ENCODE measurements at regions not wholly inside any gene's neighbourhood (a gene's known extent, or its start where the extent isn't known, plus 50 kb on each side); places are given as distances from the start of the nearest gene placed in this dataset.

DNA sequence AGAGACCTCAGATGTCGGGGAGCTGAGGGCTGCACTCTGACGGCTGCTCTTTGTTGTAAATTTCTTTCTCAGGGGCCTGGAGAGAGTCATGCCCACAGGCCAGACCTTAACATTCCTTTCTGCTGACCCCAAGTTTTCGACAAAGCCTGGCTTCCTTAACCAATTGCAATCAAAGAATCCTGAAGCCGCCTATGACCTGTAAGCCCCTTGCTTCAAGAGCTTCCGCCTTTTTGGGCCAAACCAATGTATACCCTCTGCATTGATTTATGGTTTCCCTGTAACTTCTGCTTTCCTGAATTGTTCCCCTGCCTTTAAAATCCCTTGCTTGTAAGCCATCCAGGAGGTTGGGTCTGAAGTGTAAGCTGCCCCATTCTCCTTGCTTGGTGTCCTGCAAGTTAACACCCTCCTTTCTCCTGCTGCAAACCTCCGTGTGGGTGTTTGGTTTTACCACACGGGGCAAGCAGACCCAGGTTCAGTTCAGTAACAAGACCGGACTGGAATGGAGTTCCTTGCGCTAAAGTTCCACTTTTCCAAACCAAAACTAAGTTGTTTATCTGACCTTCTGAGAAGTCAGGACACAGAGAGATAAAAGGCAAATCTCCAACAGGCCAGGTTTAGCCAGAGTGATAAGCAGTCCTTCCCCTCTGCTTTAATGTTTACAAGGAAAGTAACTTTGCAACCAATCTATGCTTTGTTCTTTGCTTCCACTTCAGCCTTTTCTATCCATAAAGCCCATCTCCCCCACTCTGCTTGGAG is 141.6 kb downstream of the KCNJ12 start (continued):
- TF ChIP-seq, protein P1, sequence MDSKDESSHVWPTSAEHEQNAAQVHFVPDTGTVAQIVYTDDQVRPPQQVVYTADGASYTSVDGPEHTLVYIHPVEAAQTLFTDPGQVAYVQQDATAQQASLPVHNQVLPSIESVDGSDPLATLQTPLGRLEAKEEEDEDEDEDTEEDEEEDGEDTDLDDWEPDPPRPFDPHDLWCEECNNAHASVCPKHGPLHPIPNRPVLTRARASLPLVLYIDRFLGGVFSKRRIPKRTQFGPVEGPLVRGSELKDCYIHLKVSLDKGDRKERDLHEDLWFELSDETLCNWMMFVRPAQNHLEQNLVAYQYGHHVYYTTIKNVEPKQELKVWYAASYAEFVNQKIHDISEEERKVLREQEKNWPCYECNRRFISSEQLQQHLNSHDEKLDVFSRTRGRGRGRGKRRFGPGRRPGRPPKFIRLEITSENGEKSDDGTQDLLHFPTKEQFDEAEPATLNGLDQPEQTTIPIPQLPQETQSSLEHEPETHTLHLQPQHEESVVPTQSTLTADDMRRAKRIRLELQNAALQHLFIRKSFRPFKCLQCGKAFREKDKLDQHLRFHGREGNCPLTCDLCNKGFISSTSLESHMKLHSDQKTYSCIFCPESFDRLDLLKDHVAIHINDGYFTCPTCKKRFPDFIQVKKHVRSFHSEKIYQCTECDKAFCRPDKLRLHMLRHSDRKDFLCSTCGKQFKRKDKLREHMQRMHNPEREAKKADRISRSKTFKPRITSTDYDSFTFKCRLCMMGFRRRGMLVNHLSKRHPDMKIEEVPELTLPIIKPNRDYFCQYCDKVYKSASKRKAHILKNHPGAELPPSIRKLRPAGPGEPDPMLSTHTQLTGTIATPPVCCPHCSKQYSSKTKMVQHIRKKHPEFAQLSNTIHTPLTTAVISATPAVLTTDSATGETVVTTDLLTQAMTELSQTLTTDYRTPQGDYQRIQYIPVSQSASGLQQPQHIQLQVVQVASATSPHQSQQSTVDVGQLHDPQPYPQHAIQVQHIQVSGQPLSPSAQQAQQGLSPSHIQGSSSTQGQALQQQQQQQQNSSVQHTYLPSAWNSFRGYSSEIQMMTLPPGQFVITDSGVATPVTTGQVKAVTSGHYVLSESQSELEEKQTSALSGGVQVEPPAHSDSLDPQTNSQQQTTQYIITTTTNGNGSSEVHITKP (IDR thresholded peaks at IDR 0.05; ENCODE audit: partially characterized antibody): peak; percentile 21
- TF ChIP-seq KLF16 (IDR thresholded peaks at IDR 0.05) (0 out of 2 replicates have a peak, but pooled peaks have one; percentile 24), MEIS2 (IDR thresholded peaks at IDR 0.05; ENCODE audit: partially characterized antibody) (peak; percentile 62), NCOR1 (IDR thresholded peaks at IDR 0.05) (peak; percentile 37; the same call in 1 of the 2 replicates), RCOR1 (IDR thresholded peaks at IDR 0.05; ENCODE audit: borderline replicate concordance in 1 of 2, low read depth in 2 of 2, low read length in 2 of 2) (peak in 1 of 2 experiments; percentile 92; a peak in 2 of 4 replicates), NR2C1 (IDR thresholded peaks at IDR 0.05) (no peak), NR2C1 (tag; IDR thresholded peaks at IDR 0.05) (0 out of 2 replicates have a peak, but pooled peaks have one; percentile 40), SOX6 (IDR thresholded peaks at IDR 0.05) (peak; percentile 40; the same call in 1 of the 2 replicates), MAFG (tag; conservative IDR thresholded peaks at IDR 0.05) (no peak), FIP1L1 (IDR thresholded peaks at IDR 0.05; ENCODE audit: low read depth, low read length, poor library complexity, severe bottlenecking) (no peak), EP300 (IDR thresholded peaks at IDR 0.05; ENCODE audit: low read length) (peak; percentile 33; the same call in 1 of the 2 replicates), KDM1A (IDR thresholded peaks at IDR 0.05) (0 out of 4 replicates have a peak, but pooled peaks of 1 of the 2 experiments have one; percentile 34), TAL1 (IDR thresholded peaks at IDR 0.05) (peak; percentile 64), ZFP30 (CRISPR knock-in tag; IDR thresholded peaks at IDR 0.05; ENCODE audit: borderline replicate concordance) (no peak), ESRRA (IDR thresholded peaks at IDR 0.05; ENCODE audit: borderline replicate concordance, low read depth) (peak; percentile 61; the same call in 1 of the 2 replicates), CBFA2T3 (IDR thresholded peaks at IDR 0.05) (peak; percentile 57)
- TF ChIP-seq, protein P2, sequence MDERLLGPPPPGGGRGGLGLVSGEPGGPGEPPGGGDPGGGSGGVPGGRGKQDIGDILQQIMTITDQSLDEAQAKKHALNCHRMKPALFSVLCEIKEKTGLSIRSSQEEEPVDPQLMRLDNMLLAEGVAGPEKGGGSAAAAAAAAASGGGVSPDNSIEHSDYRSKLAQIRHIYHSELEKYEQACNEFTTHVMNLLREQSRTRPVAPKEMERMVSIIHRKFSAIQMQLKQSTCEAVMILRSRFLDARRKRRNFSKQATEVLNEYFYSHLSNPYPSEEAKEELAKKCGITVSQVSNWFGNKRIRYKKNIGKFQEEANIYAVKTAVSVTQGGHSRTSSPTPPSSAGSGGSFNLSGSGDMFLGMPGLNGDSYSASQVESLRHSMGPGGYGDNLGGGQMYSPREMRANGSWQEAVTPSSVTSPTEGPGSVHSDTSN (CRISPR knock-in tag; IDR thresholded peaks at IDR 0.05; ENCODE audit: low read depth): no peak
- TF ChIP-seq, protein P2 (tag; conservative IDR thresholded peaks at IDR 0.05; ENCODE audit: low read depth): peak; percentile 48; the same call in 1 of the 2 replicates
- TF ChIP-seq, protein P3, sequence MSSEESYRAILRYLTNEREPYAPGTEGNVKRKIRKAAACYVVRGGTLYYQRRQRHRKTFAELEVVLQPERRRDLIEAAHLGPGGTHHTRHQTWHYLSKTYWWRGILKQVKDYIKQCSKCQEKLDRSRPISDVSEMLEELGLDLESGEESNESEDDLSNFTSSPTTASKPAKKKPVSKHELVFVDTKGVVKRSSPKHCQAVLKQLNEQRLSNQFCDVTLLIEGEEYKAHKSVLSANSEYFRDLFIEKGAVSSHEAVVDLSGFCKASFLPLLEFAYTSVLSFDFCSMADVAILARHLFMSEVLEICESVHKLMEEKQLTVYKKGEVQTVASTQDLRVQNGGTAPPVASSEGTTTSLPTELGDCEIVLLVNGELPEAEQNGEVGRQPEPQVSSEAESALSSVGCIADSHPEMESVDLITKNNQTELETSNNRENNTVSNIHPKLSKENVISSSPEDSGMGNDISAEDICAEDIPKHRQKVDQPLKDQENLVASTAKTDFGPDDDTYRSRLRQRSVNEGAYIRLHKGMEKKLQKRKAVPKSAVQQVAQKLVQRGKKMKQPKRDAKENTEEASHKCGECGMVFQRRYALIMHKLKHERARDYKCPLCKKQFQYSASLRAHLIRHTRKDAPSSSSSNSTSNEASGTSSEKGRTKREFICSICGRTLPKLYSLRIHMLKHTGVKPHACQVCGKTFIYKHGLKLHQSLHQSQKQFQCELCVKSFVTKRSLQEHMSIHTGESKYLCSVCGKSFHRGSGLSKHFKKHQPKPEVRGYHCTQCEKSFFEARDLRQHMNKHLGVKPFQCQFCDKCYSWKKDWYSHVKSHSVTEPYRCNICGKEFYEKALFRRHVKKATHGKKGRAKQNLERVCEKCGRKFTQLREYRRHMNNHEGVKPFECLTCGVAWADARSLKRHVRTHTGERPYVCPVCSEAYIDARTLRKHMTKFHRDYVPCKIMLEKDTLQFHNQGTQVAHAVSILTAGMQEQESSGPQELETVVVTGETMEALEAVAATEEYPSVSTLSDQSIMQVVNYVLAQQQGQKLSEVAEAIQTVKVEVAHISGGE (CRISPR knock-in tag; IDR thresholded peaks at IDR 0.05): peak in 1 of 3 experiments; percentile 80; a peak in 2 of 6 replicates
